Fibroblast of skin of back (primary cell): ENCODE measurements at regions not wholly inside any gene's neighbourhood (a gene's known extent, or its start where the extent isn't known, plus 50 kb on each side); places are given as distances from the start of the nearest gene placed in this dataset.
A peak's percentile ranks its signal among the peaks of the same experiment; 100 is the strongest.

ENCODE experiments used
- DNase-seq: peaks from one replicate; pipeline ENCODE4 v3.0.0-alpha.2; 2013

- DNase-seq: no peak
These were observed 191.7 kb downstream of the BCL11B start for GRCh38 chr14:99080306-99080705.

- no peak for DNase-seq
These were observed 190.7 kb downstream of the BCL11B start for GRCh38 chr14:99081156-99081765.

GRCh38 chr14:99081880-99082279 lies 190.1 kb downstream of the BCL11B start:
- no peak for DNase-seq

DNA sequence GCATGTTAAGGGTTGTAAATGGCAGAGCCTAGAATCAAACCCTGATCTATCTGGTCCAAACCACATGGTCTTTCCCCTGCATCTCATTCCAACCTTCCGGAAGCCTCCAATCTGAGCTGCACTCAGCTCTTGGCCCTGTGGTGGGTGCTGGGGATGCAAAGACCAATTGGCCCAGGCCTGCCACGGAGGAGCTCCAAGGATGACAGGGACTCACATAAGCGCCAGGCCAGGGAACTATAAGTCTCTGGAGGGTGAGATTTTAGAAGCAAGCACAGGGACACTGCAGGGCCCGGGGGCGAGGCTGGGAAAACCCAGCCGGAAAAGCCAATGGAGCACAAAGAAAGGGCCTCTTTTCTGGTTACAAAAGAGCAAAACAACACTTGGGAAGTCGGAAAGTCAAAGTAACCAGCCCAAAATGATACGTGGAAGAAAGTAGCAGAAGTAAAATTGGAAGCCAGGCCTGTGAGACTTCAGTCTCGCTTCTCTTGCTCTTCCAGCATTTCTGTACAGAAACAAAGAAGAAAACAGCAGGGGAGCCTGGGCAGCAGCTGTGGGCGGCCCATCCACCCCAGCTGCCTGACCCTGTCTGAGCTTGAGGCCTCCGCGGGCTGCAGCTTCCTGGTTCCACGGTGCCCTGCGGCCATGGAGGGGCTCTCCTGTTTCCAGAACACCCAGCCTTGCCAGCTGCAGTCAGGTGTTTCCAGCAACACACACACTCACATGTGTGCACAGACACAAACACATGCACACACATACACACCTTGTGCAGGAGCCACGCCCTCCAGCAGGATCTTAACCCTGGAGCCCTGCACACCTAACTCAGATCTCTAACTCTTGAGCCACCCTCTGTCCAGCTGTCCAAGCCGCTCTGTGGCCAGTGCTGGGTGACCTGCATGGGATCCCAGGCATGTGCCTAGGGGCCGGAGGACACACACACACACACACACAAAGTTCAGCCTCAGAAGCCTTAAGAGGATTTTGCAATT lies 178.2 kb downstream of the BCL11B start:
- DNase-seq: no peak

DNA sequence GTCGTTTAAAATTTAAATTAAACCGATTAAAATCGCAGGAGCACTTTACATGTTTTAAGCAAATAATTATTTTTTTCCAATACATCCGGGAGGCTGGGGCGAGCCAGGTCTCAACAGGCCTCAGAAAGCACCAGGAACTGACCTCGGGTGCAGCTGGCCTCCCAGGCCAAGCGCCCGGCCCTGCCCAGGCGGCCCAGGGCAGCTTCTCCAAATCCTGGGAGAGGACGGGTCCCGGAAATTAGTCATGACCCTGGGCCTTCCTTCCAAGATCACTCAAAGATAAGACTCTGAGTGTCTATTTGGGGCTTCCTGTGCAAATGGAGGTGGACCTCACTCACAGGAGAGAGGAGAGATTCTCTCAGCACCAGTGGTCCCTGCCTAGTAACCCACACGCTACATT lies 177.1 kb downstream of the BCL11B start:
- no peak for DNase-seq

- DNase-seq: no peak
These were observed 176.6 kb downstream of the BCL11B start for GRCh38 chr14:99095369-99095768.

GRCh38 chr14:99098199-99098598 lies 173.8 kb downstream of the BCL11B start:
- DNase-seq: no peak

DNA sequence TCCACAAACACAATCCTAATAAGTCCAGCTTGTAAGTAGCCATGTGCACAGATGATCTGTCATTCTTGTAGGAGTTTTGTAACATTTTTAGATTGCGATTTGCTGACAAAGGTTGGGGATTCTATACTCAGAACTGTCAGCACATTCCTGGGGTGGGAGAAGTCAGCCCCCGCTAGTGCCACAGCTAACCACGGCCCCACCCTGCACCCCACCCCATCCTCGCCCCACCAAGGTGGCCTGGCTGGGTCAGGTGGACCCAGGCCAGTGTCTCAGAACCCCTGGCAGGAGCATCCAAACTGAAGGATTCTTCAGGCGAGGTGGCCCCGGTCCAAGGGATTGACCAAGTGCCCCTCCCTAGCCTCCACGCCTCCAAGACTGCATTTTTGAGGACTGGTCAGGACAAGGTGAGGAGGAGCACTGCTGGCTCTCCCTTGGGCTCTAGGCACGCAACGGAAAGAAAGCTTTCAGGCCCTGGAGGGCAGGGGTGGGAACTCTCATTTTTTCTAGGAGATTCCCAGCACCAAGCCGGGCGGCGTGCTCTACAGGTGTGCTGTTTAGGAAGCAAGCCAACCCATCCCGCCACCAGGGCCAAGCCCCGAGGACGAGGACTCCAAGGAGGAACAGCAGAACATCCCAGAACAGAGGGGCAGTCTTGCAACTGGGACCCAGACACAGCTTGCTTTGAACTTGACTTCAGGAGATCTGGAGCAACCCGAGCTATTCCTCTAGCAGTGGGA lies 172.8 kb downstream of the BCL11B start:
- DNase-seq: no peak

GRCh38 chr14:99100497-99101270 lies 171.3 kb downstream of the BCL11B start:
- DNase-seq: no peak

DNA sequence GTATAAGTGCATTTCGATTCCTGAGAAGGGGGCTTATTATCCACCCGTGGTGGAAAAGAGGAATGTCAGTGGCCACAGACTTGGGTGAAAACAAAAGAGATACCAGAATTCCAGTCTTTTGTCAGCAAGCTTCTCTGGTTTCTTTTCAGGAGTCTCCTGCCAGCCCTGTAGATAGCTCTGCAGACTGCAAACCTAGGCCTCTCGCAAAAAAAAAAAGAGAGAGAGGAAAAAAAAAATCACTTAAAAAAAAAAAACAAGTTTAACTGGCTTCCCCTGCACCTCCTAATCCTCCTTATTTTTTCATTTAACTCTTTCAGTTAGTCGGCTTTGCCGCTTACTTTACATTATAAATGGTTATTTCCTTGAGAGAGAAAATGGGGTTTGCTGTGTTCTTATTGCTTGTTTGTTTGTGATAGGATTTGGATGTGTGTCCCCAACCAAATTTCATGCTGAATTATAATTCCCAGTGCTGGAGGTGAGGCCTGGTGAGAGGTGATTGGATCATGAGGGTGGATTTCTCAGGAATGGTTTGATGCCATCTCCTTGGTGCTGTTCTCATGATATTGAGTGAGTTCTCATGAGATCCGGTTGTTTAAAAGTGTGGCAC lies 170.0 kb downstream of the BCL11B start:
- DNase-seq: no peak

- DNase-seq: no peak
These were observed 155.2 kb downstream of the BCL11B start for GRCh38 chr14:99116741-99117295.

GRCh38 chr14:99117671-99118045 lies 154.3 kb downstream of the BCL11B start:
- DNase-seq: no peak

DNA sequence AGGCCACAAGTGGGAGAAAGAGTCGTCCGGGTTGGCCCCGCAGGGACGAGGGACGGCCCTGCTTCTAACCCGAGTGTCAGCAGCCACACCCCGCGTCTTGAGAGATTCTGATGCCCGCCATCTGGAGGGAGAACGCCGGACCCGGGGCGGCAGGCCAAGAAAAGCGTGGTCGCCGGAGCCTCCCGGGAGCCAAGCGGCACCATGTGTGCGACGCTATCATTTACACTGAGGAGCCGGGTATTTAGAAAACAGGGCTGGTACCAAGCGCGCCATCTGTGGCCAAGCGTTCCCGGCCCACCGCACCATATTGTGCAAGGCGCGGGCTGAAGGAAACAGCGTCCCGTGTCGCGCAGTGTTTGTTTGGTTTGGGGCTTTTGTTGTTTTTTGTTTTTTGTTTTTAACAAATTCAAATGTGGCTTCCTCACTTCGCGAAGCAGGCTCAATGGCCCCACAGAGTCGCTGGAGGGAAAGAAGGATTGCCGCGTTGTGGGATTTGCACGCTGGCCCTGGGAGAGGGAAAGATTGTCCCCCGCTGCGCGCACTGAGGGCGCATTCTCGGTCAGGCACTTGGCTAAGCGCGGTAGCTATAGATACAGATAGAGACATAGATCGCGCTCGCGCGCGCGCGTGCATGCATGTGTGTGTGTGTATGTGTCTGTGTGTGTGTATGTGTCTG lies 153.8 kb downstream of the BCL11B start:
- peak; percentile 12 for DNase-seq

DNA sequence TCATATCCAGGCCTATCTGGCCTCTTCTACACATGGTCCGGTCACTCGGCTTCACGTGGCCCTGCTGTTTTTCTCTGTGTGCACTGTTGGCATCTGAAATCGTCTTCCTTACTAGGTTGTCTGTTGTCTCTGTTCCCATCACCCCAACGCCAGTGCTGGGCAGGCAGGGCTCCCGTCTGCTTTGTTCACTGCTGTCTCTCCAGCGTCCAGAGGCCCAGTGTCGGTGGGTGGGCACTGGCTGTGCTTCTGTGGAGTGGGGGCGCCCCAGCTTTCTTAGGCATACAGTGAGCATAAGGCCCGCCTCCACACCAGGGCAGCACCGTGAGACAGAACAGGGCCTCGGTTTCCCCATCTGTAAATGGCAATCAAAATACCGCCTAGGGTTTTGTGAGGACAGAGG lies 153.1 kb downstream of the BCL11B start:
- no peak for DNase-seq
